Gastrocnemius medialis (tissue), 4 donors: ENCODE measurements at regions not wholly inside any gene's neighbourhood (a gene's known extent, or its start where the extent isn't known, plus 50 kb on each side); places are given as distances from the start of the nearest gene placed in this dataset.

Experiments
- CTCF ChIP-seq, 5 experiments: fragments of 450-650 bp in 3 of 5; fragments of 200-600 bp in 2 of 5; sonication (generic) in 2 of 5; IDR thresholded peaks in 4 of 5; conservative IDR thresholded peaks in 1 of 5; 1 replicate in 4 of 5; 2 replicates in 1 of 5; pipeline ENCODE4 v1.5.1; 2016 to 2019; ENCODE audit warnings: antibody characterized with exemption in 5 of 5, mild to moderate bottlenecking in 3 of 5, moderate library complexity in 3 of 5
- POLR2A ChIP-seq, 2 donors: fragments of 450-650 bp; IDR thresholded peaks; one replicate each; pipeline ENCODE4 v1.6.1; 2017; ENCODE audit warnings: antibody characterized with exemption in 2 of 2, mild to moderate bottlenecking in 2 of 2, moderate library complexity in 2 of 2

GRCh38 chr6:25026723-25027122 lies 91.0 kb upstream of the RIPOR2 start:
- TF ChIP-seq POLR2A (IDR thresholded peaks at IDR 0.05) (no peak), CTCF (IDR thresholded peaks at IDR 0.05 in 4 of 5, conservative IDR thresholded peaks at IDR 0.05 in 1 of 5) (no peak)
